HCEC 1CT (cell line): ENCODE measurements at regions not wholly inside any gene's neighbourhood (a gene's known extent, or its start where the extent isn't known, plus 50 kb on each side); places are given as distances from the start of the nearest gene placed in this dataset.

Experiments
- DNase-seq: peaks from one replicate; pipeline ENCODE4 v3.0.0-alpha.2; 2017

DNA sequence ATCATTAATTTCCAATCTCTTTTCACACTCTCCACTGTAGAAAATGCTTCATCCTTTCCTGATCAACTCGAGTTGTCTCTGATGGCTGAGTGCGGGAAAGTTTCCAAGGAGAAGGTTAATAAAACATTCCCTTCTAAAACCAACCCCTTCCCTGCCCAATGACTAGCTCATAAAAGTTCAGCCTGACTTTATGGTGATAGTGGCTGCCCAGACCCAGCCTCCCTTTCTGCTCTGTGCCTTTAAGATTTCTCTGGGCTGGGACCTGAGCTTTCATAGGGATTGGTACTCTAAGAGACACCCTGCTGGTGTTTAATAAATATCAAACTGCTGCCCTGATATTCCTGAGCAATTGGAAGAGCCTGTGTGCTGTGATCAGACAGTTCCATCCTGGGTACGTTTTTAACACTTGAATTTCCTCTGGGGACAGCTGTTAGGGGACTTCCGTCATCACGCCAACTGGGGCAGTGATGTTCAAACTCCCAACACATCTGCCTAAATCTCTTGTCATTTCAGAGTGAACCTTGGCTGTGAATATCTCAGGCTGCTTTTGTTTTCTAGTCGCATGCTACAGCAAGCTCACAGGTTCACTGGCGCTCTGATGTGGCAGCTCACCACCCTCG lies 195.0 kb upstream of the KIRREL3 start:
- no peak for DNase-seq

GRCh38 chr11:127194521-127194920 lies 194.0 kb upstream of the KIRREL3 start:
- no peak for DNase-seq

DNA sequence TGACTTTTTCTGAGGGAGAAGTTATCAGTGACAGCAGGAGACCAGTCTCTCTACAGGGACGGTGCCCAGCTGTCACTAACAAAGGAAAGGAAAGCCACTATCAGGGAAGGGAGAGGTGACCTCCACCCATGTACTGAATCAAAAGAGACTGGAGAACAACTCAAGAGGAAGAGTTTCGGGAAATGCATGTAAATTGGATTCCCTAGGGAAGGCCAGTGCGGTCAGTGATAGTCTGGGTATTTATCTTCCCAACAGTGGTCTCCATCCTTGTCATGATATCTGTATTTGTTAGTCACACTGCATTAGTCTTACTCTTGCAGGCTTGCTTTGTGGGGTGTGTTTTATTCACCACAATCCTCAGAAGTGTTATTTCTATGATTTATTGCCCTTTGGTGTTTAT lies 193.4 kb upstream of the KIRREL3 start:
- no peak for DNase-seq

GRCh38 chr11:127191689-127192088 lies 191.1 kb upstream of the KIRREL3 start:
- no peak for DNase-seq

- DNase-seq, result no peak
Measured at GRCh38 chr11:127191261-127191660, 190.7 kb upstream of the KIRREL3 start.

- DNase-seq, result no peak
Measured at GRCh38 chr11:127182586-127183203, 182.1 kb upstream of the KIRREL3 start.

- DNase-seq, result no peak
Measured at GRCh38 chr11:127157225-127157624, 156.7 kb upstream of the KIRREL3 start.

DNA sequence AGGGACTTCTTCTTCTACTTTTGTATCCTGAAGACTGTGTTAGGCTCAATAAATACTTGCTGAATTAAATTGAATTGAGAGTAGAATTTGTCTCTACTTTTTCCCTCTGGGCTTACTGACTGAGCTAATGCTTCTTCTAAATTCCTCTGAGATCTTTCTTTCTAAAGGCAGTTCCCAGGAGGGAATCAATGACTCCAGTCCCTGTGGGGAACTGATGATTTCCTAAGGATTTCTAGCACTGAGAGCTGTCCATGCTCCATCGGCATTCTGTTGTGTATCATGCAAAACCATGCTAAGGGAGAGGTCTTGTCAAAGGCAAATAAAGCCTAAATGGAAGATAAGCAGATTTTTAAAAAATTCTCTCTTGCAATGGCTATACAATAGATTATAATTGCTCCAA lies 148.8 kb upstream of the KIRREL3 start:
- no peak for DNase-seq

- no peak for DNase-seq
Measured at GRCh38 chr11:127143251-127143650, 142.7 kb upstream of the KIRREL3 start.

DNA sequence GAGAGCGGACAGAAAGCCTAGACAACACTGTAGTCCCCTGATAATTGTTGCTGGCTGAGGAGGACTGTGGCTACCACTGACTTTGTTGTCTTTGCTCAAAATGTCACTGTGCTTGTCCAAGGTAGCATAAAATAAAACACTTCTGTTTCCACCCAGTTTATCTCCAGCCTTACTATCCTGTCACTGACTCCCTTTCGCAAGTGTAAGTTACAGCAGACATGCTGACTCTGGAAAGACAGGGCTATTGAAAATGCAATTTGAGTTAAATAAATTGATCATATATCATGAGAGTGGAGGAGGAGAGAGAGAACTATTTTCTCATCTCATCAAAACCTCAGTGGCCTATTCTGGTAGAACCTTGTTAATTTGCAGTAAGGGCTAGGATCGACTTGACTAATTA lies 138.0 kb upstream of the KIRREL3 start:
- no peak for DNase-seq

DNA sequence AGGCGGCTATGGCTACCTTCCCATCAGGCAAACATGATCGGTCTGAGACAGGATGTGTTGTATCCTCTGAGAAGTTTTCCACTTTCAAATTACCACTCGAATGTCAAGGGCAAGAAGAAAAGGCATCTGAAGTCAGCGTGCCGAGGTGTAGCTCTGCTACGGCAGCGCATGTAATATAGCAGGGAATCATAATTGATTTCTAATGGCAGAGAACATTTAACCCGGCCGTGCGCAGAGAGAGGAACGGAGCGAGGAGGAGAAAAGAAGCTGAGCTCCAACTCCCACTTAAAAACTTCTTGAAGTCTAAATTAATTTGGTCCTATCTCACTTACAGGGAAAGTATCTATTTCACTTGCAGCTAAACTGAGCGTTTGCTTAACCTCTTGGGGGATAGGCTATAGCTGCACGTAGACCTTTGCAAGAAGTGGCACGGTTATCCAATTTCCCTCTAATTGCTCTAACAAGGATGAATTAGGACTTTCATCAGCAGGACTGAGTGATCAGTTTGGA lies 137.3 kb upstream of the KIRREL3 start:
- DNase-seq, result no peak

DNA sequence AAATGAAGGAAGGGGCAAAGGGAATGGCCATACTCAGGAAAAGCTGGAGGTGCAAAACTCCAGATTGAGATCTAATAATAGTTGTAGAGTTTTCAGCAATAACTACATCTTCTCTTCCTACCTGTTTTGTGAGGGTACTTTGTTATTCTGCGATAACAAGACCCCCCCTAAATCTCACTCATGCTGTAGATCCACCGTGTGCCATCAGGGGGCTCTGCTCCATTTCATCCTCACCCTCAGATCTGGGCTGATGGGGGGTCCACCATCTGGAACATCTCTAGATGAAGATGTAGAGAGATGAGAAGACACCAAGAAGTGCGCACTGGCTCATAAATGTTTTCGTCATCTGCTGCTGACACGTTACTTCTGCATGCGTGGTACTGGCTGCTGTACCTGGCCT lies 135.9 kb upstream of the KIRREL3 start:
- no peak for DNase-seq

DNA sequence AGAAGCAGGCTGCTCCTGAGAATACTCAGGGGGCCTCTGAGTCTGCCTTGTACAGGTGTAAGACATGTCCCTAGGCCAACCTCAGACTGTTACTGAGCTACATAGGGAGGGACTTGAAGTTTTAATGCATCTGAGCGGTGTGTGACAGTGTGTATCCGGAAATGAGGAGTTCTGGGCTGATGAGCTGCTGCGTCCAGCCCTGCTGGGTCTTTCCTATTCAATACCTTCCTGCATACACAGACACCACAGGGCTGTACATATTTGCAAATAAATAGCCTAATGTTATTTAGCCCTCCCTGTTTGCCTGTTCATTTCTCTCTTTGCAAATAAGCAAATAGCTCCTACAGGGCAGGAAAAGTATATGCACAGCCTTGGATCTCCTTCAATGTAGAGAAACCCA lies 134.7 kb upstream of the KIRREL3 start:
- no peak for DNase-seq

DNA sequence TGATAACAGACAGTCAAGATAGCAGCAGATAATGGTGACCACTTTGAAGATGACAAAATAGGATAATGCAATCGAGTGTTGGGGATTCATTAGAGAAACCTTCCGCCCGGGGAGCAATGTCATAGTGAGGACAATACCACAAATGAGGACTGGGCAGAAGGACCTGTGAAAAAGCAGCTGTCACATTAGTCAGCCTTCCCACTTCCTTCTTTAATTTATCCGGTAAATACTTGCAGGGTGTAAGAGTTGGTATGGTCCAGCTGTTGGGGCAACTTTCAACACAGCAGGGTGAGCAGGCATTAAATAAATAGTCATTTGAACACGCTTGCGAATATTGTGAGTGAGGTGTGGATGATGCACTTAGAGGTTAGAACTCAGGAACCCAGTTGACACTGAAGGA lies 132.5 kb upstream of the KIRREL3 start:
- DNase-seq, result no peak

- no peak for DNase-seq
Measured at GRCh38 chr11:127130321-127130720, 129.8 kb upstream of the KIRREL3 start.

DNA sequence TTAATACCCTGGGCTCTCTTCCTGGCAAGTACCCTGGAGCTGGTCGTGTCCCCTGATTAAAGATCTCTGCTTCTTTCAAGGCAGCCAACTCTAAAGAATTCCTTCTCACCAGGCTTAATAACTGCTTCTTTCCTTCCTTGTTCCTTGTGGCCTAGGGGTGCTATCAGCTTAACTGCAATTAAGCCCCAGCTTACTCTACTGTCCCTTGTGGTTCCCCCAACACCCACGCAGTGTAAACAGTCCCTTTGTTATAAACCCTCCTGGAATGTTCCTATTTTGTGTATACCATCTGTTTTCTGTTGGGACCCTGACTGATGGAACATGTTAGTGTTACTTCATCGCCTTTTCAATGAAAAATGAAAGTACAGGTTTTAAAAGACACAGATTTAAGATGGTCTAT lies 126.4 kb upstream of the KIRREL3 start:
- DNase-seq, result no peak

- DNase-seq, result no peak
Measured at GRCh38 chr11:127119356-127119755, 118.8 kb upstream of the KIRREL3 start.

- DNase-seq, result no peak
Measured at GRCh38 chr11:127118811-127119210, 118.2 kb upstream of the KIRREL3 start.

- no peak for DNase-seq
Measured at GRCh38 chr11:127117231-127117739, 116.7 kb upstream of the KIRREL3 start.

DNA sequence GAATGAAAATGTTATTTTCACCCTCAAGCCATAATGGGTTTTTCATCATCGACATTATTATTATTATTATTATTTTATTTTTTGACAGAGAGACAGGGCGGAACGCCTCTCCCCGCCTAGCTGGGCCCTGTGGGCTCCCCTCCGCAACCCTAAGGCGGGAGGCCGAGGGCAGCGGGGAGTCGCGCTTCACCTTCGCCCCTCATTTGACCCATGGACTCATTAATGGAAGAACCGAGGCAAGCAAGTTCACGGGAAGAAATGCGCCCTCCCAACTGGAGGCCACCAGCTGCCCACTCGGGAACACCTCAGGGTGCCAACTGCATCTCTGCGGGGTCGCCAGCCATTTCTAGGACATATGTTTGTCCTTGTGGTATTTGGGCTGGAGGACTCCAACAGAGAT lies 115.3 kb upstream of the KIRREL3 start:
- no peak for DNase-seq

- no peak for DNase-seq
Measured at GRCh38 chr11:127114035-127114434, 113.5 kb upstream of the KIRREL3 start.

- no peak for DNase-seq
Measured at GRCh38 chr11:127110542-127110941, 110.0 kb upstream of the KIRREL3 start.

DNA sequence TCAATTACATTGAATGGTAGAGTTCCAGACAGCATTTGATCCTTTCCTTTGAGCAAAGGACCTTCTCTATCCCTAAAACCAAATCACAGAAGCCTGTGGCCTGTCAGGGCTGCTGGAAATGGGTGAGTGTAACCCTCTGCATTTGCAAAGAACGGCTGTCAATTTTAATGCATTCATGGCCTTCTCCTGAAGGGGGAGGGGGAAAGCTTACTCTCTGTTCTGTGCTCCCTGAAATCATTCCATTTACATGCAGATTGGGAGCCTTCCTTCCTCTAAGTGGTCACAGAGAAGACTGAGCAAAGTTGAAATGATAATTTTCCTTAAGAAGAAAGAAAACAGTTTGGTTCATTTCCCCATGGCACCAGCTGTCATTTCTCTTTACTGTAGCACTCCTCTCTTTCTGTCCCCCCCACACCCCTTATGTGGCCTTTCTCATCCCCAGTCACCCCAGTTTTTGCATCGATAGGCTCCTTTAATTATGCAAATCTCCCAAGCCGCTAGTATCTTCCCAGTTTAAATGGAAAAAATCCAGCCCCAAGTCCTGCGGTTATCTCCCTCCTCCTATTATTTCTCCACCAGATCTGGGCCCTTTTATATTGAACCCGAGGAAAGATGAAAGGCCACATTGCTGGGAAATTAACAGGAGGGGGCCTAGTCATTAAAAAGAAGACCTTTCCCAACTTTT lies 109.4 kb upstream of the KIRREL3 start:
- no peak for DNase-seq

DNA sequence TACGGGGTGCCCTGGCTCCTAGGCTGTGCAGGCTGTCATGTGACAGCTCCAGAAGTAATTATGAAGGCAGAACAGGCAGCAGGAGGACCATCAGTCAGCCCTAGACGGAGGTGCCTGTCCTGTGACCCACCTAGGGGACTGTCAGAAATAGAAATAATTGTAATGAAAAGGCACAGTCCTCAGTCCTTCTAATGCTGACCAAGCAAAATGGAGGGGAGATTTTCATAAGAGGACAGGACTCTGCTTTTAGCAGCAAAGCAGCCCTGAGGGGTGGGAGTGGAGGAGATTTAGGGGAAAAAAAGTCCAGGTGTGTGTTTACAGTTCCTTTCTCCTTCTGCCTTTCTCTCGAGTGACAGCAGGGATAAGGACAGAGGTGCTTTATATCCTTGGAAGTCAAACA lies 108.3 kb upstream of the KIRREL3 start:
- no peak for DNase-seq
